ENCODE measurements at regions not wholly inside any gene's neighbourhood (a gene's known extent, or its start where the extent isn't known, plus 50 kb on each side); places are given as distances from the start of the nearest gene placed in this dataset.
"Not testable (repeated sequence)": the region's sequence is repeated elsewhere in the genome, so short reads cannot be mapped to it uniquely, and the experiment has no call there.

DNA sequence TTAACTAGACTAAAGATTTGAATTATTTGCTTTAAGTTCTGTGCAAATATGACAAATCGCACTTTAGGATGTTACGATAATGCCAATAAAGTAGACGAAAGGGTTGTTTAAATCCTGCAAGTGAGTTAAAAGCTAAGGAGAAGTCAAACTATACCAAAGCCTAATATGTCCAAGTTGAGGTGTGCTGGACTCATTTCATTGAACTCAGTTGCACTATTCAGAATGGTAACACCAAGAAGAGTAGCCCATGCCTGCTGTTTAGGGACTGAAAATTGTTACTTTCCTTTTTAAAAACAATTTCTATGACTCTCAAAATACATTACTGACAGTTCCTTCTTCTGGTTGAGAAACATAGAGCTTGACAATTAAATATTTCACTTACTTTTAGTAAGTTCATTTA lies 766.3 kb downstream of the DNAJB9 start:
- DNase-seq: no peak

DNA sequence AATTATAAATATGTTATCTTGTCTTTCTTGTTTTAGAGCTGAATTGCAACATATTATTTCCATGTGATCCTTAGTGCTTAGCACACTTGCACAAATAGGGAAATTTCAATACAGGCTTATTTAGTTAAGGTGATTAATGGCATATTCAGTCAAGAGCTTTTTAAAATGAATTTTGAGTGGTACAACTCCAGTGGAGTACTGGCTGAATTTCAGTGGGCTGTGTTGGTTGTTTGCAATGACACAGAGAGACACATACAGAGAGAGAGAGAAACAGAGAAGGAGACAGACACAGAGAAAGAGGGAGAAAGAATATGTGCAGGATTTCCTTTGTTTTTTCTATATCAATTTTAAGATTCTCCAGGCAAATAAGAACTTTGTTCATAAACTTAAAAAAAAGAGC lies 766.9 kb downstream of the DNAJB9 start:
- no peak for DNase-seq

DNA sequence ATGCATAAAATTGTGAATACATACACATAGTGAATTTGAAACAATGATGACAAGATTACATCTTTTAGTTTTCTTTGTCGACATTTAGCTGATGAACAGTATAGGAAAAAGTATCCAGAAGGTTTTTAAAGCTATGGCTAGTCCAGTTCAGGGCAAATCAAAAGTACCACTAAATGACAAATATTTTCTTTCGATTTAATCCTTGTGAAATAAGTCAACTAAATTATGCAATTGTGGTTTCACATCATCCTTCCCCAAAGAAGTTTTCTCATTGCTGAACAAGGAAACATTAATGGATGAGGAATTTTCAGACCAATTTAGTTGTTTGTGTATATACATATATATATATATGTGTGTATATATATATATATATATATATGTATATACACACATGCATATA lies 774.0 kb downstream of the DNAJB9 start:
- no peak for DNase-seq

DNA sequence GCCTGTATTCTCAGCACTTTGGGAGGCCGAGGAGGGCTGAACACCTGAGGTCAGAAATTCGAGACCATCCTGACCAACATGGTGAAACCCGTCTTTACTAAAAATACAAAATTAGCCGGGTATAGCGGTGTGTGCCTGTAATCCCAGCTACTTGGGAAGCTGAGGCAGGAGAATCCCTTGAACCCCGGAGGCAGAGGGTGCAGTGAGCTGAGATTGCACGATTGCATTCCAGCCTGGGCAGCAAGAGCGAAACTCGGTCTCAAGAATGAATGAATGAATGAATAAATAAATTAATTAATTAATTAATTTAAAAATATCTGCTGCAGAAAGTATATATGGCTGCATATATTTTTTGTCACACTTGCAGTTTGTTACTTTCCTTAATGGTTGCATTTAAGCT lies 781.8 kb downstream of the DNAJB9 start:
- no peak for DNase-seq

DNA sequence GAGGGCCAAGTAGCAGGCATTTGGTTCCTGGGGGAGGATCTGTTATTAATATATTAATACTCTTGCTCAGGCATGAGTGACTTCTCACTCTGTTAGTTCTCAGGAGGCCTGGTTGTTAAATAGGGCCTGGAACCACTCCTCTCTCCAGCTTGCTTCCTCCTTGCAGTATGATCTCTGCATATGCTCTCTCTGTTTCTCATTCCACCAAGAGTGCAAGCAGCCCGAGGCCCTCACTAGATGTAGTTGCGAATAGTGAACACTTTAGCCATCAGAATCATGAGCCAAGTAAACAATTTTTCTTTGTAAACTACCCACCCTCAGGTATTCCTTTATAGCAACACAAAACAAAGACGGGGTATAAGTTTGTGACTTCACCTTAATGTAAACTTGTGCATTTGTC lies 784.3 kb downstream of the DNAJB9 start:
- DNase-seq: no peak

DNA sequence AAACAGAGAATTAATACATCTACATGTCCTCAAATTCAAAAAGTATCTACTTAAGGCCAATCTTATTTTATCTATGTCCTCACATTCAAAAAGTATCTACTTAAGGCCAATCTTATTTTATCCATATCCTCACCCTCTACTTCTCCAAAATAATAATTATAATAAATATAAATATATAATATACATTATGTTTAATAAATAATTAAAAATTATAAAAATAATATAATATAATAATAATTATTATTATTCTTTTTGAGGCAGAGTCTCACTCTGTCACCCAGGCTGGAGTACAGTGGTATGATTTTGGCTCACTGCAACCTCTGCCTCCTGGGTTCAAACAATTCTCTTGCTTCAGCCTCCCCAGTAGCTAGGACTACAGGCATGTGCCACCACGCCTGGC lies 784.9 kb downstream of the DNAJB9 start:
- no peak for DNase-seq

DNA sequence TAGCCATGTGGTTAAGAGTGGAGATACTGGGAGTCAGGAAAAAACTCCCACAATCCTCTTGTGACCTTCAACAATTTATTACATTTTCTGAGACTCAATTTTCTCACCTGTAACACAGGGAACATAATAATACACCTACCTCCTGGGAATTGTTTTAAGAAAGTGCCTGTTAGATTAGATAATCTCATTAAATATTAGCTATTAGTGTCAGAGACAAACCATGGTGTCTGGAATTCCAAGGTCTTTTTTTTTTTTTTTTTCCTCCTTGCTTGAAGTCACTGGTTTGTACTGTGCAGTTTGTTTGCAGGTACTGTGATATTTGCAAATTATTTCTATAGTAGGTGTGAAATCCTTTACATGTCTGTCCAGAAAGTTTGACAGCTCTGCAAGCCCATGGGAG lies 806.1 kb downstream of the DNAJB9 start:
- no peak for DNase-seq

DNA sequence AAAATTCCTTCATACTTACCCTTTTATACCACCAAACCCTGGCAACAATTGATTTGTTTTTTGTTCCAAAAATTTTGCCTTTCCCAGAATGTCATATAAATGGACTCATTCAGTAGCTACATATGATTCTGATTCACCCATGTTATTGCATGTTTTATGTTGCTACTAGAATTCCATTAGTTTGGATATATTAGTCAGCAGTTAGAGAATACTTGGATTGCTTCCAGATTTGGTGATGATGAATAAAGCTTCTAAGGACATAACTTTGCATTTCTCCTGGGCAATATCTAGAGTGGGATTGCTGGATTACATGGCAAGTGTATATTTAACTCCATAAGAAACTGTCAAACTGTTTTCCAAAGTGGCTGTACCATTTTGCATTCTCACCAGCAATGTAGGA lies 806.9 kb downstream of the DNAJB9 start:
- no peak for DNase-seq

DNA sequence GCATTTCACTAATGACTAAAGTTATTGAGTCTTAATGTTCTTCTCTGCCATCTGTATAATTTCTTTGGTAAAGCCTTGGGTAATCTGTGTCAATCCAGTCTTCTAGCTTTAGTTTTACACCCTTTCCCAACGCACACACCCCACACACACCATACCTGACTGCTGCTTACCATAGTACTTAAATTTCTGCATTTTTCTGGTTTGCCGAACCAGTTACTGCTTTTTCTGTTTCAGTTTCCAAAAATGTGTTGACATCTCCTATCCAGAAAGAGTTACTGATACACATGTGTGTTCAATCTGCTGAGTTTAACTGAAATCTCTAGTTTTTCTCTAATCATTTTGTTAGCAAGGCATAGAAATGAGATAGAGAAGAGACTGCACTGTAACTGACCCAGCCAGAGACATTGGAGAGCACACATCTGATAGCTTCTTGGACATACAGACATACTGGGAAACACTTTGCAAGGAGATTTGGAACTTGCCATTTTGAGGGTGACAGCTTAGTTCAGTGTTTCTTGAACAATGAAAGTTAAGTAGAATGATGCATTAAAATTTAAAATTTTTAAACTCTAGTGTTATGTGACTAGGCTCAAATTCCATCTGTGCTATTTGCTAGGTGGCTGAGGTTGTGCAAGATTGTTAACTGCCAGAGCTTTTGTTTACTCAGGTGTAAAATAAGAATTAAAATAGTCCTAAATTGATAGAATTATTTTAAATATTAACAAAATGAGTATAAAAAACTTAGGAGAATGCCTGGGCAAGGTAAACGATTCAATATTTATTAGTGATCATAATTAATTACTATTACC lies 807.6 kb downstream of the DNAJB9 start:
- no peak for DNase-seq

DNA sequence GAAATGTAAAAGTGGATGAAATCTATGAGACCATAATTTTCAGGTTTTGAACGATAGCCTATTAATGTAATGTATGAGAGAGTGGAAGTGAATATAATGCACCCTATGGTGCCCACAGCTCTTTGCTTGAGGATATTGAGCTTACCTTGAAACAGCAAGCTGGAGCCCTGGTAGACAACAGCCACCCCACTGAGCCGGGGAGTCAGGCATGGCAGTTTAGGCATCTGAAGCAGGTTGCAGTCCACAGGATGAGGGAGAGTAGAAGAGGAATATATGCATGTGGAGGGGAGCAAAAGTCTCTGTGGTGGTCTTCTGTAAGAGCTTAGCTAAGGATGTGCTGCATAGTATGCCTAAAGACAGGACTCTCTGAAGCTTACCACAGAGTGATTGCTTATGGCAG lies 817.3 kb downstream of the DNAJB9 start:
- DNase-seq: no peak

DNA sequence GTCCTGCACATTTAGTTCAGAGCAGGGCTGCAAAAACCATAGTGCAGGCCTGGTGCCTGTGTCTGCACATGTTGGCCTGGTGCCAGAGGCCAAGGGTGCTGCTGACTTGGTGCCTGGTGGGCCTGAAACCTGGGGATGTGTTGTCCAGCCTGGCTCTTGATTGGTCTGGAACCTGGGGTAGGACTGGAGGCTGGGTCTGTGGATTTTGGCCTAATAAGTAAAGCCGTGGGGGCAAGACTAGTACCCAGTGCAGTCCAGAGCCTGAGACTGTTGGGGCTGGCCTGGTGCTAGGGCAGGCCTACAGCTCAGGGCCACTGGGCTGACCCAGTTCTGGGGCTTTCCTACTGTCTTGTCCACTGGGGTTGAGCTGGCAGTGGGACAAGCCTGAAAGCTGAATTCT lies 817.9 kb downstream of the DNAJB9 start:
- no peak for DNase-seq

DNA sequence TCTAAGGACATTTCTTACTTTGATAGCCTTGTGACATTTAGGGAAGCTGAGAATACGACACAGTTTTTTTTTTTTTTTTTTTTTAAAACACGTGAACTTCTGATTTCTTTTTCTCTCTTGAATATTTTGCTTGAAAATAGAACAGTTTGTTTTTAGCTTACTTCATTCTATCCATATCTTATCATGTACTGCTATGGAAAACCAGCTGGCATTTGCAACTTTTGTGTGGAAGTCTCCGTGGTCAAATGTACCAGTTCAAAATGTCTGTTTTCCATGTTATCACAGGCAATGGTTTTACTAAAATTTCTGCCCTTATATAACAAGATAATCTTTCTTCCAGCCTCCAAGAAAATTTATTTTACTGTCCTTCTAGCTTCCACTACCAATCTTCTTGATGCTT lies 821.6 kb downstream of the DNAJB9 start:
- DNase-seq: no peak

DNA sequence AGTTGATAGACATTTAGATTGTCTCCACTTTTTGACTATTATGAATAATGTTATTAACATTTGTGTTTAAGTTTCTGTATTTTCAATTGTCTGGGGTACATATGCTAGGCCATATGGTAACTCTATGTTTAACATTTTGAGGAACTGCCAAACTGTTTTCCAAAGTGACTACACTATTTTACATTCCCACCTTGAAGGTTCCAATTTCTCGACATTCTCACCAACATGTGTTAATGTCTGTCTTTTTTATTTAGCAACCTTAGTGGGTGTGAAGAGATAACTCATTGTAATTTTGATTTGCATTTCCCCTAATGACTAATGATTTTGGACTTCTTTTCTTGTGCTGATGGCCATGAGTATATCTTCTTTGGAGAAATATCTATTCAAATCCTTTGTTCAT lies 832.4 kb downstream of the DNAJB9 start:
- no peak for DNase-seq

DNA sequence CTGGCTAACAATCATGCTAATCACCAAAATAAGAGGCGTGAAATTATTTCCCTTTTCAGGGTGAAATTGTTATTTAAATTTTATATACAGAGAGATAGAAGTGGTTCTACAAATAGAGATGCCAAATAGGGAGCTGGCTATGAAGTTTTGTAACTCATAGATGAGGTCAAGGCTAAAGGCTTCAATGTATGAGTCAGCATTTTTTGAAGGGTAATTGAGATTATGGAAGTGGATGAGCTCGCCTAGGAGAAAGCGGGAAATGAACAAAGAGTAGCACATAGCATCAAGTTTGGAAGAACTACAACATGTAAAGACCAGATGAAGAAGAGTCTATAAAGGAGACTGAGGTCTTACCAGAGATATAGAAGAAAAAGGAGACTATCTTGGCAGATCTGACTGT lies 838.1 kb downstream of the DNAJB9 start:
- DNase-seq: no peak

DNA sequence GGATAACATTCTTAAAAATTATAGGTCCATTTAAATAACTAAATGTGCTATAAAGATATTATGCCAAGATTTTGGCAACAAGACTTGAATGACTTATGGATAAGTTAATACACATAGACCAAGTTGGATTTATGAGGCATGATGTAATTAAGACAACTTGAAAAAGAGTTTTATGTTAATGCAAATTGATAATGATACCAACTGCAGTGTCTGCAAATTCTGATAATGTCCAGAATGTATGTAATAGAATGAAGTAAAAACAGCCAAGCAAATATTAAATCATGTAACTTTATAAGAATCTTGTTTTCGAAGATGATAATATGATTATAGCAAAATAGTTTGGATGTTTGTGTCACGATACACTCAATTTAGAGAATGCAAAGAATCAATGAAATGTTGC lies 868.3 kb downstream of the DNAJB9 start:
- DNase-seq: no peak

DNA sequence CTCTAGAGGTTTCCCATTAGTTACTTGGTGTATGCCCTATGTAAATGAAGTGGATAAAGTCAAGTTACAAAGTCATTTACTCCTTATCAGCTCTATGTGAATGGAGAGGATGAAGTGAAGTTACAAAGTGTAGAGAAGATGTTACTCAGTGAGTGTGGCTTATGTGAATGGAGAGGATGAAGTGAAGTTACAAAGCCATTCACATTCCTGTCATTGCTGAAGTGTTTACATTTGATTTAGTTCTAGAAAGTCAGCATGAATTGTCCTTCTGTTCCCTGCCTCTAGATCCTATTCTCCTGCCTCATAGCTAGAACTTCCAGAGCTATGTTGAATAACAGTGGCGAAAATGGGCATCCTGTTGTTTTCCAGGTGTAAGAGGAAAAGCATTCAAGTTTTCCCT lies 880.1 kb downstream of the DNAJB9 start:
- no peak for DNase-seq

DNA sequence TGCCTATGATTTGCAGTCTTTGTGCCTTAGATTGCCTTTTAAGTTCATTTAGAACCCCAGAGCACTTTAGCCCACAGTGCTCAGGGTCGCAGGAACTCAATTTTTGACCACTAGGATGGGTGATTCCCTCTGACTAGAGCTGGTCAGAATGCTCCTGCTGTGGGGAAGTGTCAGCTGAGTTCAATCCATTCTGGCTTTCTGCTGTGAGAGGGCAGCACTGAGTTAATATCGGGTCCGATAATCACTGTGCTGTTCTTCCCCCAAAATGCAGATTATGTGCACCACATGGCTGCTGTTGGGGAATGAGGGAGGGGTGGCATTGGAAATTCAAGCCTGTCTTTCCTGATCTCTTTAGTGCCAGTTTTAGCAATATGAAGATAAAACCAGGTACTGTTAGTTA lies 886.4 kb downstream of the DNAJB9 start:
- no peak for DNase-seq

DNA sequence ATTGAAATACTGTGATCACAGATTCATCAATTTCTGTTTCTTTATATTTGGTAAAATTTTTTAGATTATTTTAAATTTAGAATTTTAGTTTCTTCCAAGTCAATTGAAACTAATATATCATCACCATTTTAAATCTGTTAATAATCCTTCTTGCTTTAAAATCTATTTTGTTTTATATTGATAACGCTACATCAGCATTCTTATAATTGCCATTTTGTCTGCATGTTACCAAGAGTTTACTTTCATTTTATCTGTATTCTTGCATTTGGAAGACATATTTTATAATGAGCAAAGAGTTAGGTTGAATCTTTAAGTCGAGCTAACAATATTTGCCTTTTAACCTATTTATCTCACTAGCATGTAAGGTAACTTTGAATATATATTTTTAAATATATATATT lies 890.6 kb downstream of the DNAJB9 start:
- no peak for DNase-seq

DNA sequence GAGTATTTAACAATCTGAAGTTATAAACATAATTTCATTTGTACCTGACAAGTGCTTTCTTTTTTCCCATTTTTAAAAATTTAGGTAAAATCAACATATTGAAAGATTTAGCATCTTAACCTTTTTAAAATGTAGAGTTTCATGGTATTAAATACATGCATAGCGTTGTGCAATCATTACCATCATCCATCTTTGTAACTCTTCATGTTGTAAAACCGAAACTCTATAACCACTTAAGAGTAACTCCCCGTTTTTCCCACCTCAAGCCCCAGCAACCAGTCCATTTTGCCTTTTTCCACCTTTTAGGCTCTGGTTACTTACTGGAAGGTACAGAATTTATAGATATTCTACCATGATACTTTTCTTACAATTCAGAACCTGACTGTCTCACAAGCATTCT lies 892.5 kb downstream of the DNAJB9 start:
- no peak for DNase-seq

DNA sequence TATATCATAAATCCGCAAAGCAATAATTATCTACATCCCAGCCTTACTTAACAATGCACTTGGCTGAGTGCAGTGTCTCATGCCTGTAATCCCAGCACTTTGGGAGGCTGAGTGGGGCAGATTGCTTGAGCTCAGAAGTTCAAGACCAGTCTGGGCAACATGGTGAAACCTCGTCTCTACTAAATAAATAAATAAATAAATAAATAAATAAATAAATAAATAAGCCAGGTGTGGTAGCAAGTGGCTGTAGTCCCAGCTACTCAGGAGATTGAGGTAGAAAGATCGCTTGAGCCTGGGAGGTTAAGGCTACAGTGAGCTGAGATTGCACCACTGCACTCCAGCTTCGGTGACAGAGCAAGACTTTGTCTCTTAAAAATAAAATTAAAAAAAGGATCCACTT lies 898.1 kb downstream of the DNAJB9 start:
- DNase-seq: not testable (repeated sequence)

DNA sequence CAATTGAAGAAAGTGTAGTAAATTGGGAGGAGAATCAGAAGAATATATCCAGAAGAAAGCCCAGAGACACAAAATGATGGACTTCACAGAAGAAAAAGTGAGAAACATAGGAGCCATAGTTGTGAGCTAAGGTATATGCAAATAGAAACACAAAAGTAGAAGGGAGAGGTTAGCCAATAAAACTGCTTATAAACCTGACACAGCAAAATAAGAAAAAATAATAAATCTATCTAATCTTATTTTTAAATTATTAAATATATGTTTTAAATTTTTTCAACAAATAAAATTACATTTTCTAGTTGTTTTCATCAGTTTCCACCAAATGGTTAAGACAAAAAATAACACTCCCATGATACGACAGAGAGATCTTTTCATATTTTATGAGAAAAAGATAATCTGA lies 903.5 kb downstream of the DNAJB9 start:
- DNase-seq: no peak

DNA sequence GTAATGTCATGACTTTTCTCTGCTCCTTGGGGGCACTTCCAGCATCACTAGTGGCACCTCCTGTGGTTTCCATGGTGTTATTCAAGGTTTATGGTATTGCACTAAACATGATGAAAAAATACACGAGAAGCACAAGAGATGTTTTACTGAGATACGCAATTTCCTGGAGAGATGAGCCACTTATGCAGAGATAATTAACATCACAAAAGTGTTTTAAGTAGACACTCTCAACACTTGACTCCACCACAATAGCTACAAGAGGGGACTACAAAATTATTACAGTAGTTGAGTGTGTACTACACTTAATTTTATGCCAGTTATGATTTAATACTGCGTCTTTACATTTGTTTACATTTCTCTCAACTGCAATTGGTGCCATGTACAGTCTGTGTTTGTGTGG lies 906.7 kb downstream of the DNAJB9 start:
- DNase-seq: no peak

DNA sequence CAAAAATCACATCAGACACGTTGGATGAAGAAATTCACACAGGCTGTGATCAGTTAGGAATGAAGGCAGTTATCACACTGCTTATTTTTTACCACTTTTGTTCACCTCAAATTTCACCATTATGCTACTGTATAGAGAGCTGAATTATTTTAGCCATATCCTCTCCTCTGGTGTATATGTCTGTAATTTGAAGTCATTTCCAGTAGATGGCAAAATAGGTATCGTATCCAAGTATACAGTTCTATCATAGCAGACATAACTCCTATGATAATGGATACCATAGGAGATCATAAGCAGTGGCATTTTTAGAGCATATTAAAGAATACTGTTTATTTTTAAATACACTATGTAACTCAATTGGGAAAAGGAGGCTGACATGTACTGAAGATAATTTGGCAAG lies 909.7 kb downstream of the DNAJB9 start:
- DNase-seq: no peak

DNA sequence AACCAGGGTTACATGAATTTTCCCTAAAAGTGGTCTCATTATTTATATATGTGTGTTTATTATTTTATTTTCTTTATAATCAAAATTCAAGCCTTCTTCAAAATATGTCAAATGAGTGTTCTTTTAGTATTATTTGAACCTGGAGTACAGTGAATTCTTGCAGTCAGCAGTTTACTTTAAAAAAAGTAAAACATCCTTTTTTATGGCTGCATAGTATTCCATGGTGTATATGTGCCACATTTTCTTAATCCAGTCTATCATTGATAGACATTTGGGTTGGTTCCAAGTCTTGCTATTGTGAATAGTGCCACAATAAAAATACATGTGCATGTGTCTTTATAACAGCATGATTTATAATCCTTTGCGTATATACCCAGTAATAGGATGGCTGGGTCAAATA lies 920.9 kb downstream of the DNAJB9 start:
- not testable (repeated sequence) for DNase-seq

DNA sequence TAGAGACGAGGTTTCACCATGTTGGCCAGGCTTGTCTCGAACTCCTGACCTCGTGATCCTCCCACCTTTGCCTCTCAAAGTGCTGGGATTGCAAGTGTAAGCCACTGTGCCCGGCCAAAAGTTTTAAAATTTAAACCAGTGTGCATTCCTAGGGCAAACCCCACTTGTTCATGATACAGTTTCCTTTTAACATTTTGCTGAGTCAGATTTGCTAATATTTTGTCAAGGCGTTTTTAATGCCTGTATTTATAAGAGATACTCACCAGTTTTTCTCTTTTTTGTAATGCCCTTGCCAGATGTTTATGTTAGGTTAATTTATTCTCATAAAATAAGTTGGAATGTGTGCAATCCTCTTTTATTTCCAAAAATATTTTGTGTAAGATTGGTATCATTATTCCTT lies 927.4 kb downstream of the DNAJB9 start:
- no peak for DNase-seq

DNA sequence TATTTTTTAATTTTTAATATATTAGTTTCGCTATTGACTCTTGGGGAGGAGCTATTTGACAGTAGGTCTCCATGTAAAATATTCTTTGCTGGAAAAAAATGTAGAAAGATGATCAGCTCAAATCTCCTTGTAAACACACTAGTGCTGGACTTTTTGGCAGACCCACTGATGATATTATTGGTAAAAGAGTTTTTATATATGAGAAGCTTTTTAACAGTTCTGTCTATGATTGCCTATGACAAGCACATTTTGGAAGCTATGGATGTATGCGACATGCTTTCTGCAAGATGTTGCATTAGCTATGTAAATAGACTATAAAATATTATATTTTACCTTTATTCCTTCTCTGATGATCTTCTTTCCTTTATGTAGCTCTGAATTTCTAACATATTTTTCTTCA lies 928.5 kb downstream of the DNAJB9 start:
- no peak for DNase-seq
